H9 (cell line): ENCODE measurements at regions not wholly inside any gene's neighbourhood (a gene's known extent, or its start where the extent isn't known, plus 50 kb on each side); places are given as distances from the start of the nearest gene placed in this dataset.

ENCODE experiments used
- DNase-seq: peaks from one replicate; pipeline ENCODE4 v3.0.0-alpha.2; 2017
- H2AFZ ChIP-seq: one replicate; pipeline ENCODE4 v1.6.1; 2013; ENCODE audit warnings: mild to moderate bottlenecking, low read length, control low read depth, moderate library complexity
- H2AK5ac ChIP-seq: 2 replicates; pipeline ENCODE4 v1.6.1; 2013; ENCODE audit warnings: low read length, control low read depth, mixed read lengths; ENCODE audit not compliant: insufficient read length
- H2BK120ac ChIP-seq: one replicate; pipeline ENCODE4 v1.6.1; 2013; ENCODE audit warnings: low read depth, mild to moderate bottlenecking, low read length, control low read depth, inconsistent platforms; ENCODE audit not compliant: poor library complexity, severe bottlenecking
- H2BK12ac ChIP-seq: 2 replicates; pipeline ENCODE4 v1.6.1; 2013; ENCODE audit warnings: low read length, control low read depth, mixed read lengths, low read depth; ENCODE audit not compliant: insufficient read length
- H2BK15ac ChIP-seq: 2 replicates; pipeline ENCODE4 v1.6.1; 2013; ENCODE audit warnings: low read depth, low read length, control low read depth
- H2BK20ac ChIP-seq: one replicate; pipeline ENCODE4 v1.6.1; 2013; ENCODE audit warnings: low read depth, mild to moderate bottlenecking, low read length, control low read depth, inconsistent platforms; ENCODE audit not compliant: poor library complexity, severe bottlenecking
- H2BK5ac ChIP-seq: 2 replicates; pipeline ENCODE4 v1.6.1; 2013; ENCODE audit warnings: low read length, control low read depth, mixed read lengths; ENCODE audit not compliant: insufficient read length
- H3K14ac ChIP-seq: 2 replicates; pipeline ENCODE4 v1.6.1; 2013; ENCODE audit warnings: low read length, control low read depth; ENCODE audit not compliant: insufficient read depth
- H3K18ac ChIP-seq: 2 replicates; pipeline ENCODE4 v1.6.1; 2013; ENCODE audit warnings: low read depth, mild to moderate bottlenecking, mixed read lengths, low read length, control low read depth; ENCODE audit not compliant: insufficient read length
- H3K23ac ChIP-seq: 2 replicates; pipeline ENCODE4 v1.6.1; 2013; ENCODE audit warnings: low read length, control low read depth, mixed read lengths, low read depth; ENCODE audit not compliant: insufficient read length
- H3K23me2 ChIP-seq: 2 replicates; pipeline ENCODE4 v1.6.1; 2013; ENCODE audit warnings: low read depth, mild to moderate bottlenecking, mixed read lengths, low read length, control low read depth; ENCODE audit not compliant: insufficient read length, poor library complexity, severe bottlenecking
- H3K27ac ChIP-seq: 2 replicates; pipeline ENCODE4 v1.5.1; 2013; ENCODE audit warnings: low read length, control low read depth, mixed read lengths, low read depth; ENCODE audit not compliant: insufficient read length
- H3K27me3 ChIP-seq: 2 replicates; pipeline ENCODE4 v1.6.1; 2013; ENCODE audit warnings: low read length, control low read depth, inconsistent platforms; ENCODE audit not compliant: insufficient read depth
- H3K4ac ChIP-seq: 2 replicates; pipeline ENCODE4 v1.6.1; 2013; ENCODE audit warnings: low read depth, mild to moderate bottlenecking, control low read depth, inconsistent platforms, low read length, moderate library complexity
- H3K4me1 ChIP-seq: 2 replicates; pipeline ENCODE4 v1.6.1; 2013; ENCODE audit warnings: low read length, control low read depth, inconsistent platforms; ENCODE audit not compliant: insufficient read depth
- H3K4me2 ChIP-seq: 2 replicates; pipeline ENCODE4 v1.6.1; 2013; ENCODE audit warnings: low read length, control low read depth, mixed read lengths; ENCODE audit not compliant: insufficient read length, insufficient read depth
- H3K56ac ChIP-seq: 2 replicates; pipeline ENCODE4 v1.6.1; 2013; ENCODE audit warnings: low read depth, mild to moderate bottlenecking, mixed read lengths, low read length, control low read depth; ENCODE audit not compliant: insufficient read length
- H3K79me1 ChIP-seq: 2 replicates; pipeline ENCODE4 v1.6.1; 2013; ENCODE audit warnings: low read depth, mild to moderate bottlenecking, moderate library complexity, low read length, control low read depth, inconsistent platforms; ENCODE audit not compliant: insufficient read depth, poor library complexity, severe bottlenecking
- H3K79me2 ChIP-seq: 2 replicates; pipeline ENCODE4 v1.6.1; 2013; ENCODE audit warnings: low read length, control low read depth, inconsistent platforms; ENCODE audit not compliant: insufficient read depth
- H3K9ac ChIP-seq: 2 replicates; pipeline ENCODE4 v1.6.1; 2013; ENCODE audit warnings: low read length, control low read depth, mixed read lengths; ENCODE audit not compliant: insufficient read length; ENCODE audit errors: extremely low read depth
- H3K9me3 ChIP-seq: one replicate; pipeline ENCODE4 v1.6.1; 2013; ENCODE audit warnings: low read depth, low read length, inconsistent platforms; ENCODE audit not compliant: control insufficient read depth
- H3T11ph ChIP-seq: one replicate; pipeline ENCODE4 v1.6.1; 2013; ENCODE audit warnings: mild to moderate bottlenecking, low read length, control low read depth, inconsistent platforms
- H4K20me1 ChIP-seq: one replicate; pipeline ENCODE4 v1.6.1; 2013; ENCODE audit not compliant: control insufficient read depth, insufficient read length, insufficient read depth
- H4K5ac ChIP-seq: 2 replicates; pipeline ENCODE4 v1.6.1; 2013; ENCODE audit warnings: low read depth, mild to moderate bottlenecking, mixed read lengths, low read length, control low read depth; ENCODE audit not compliant: insufficient read length
- H4K8ac ChIP-seq: replicated peaks from 2 replicates; pipeline ENCODE4 v1.6.1; 2013; ENCODE audit warnings: low read length, control low read depth, mixed read lengths, low read depth; ENCODE audit not compliant: insufficient read length
- H4K91ac ChIP-seq: 2 replicates; pipeline ENCODE4 v1.6.1; 2013; ENCODE audit warnings: low read depth, mild to moderate bottlenecking, moderate library complexity, mixed read lengths, low read length, control low read depth; ENCODE audit not compliant: insufficient read length
- H3K27ac Mint-ChIP-seq, 3 experiments: 2 replicates in 2 of 3; 3 replicates in 1 of 3; pipeline ENCODE4 v1.8.0; 2020 to 2021; ENCODE audit warnings: mixed read lengths in 3 of 3, mild to moderate bottlenecking in 1 of 3, moderate library complexity in 1 of 3
- H3K27me3 Mint-ChIP-seq: 2 replicates; pipeline ENCODE4 v1.8.0; 2021; ENCODE audit warnings: low read depth, mild to moderate bottlenecking, moderate library complexity, mixed read lengths
- H3K36me3 Mint-ChIP-seq, 3 experiments: 2 replicates in 2 of 3; 3 replicates in 1 of 3; pipeline ENCODE4 v1.8.0; 2020 to 2021; ENCODE audit warnings: low read depth in 3 of 3, mixed read lengths in 3 of 3; ENCODE audit not compliant: insufficient read depth in 1 of 3
- H3K4me1 Mint-ChIP-seq, 2 experiments: 2 replicates each; pipeline ENCODE4 v1.8.0; 2020; ENCODE audit warnings: mixed read lengths in 2 of 2
- H3K4me3 Mint-ChIP-seq, 2 experiments: 2 replicates in 1 of 2; 3 replicates in 1 of 2; pipeline ENCODE4 v1.8.0; 2020 to 2021; ENCODE audit warnings: mild to moderate bottlenecking in 2 of 2, mixed read lengths in 2 of 2, moderate library complexity in 1 of 2
- H3K9me3 Mint-ChIP-seq, 2 experiments: 2 replicates in 1 of 2; 3 replicates in 1 of 2; pipeline ENCODE4 v1.8.0; 2020; ENCODE audit warnings: mild to moderate bottlenecking in 2 of 2, mixed read lengths in 2 of 2, moderate library complexity in 1 of 2
- CTCF ChIP-seq: fragments of 200-600 bp; sonication (generic); conservative IDR thresholded peaks from 3 replicates; pipeline ENCODE4 v1.8.0; 2021; ENCODE audit warnings: antibody characterized with exemption, mild to moderate bottlenecking
- WGBS: extraction: QIAGEN DNeasy Blood & Tissue Kit; methylation state at CpG from one replicate; pipeline ENCODE4 v1.1.7; 2013; ENCODE audit warnings: missing lambda C conversion rate, low lambda C conversion rate, mixed read lengths; ENCODE audit not compliant: insufficient read length; ENCODE audit errors: extremely low coverage; 5-methylcytosine and 5-hydroxymethylcytosine counted together

- no peak for DNase-seq
- Histone ChIP-seq H3K4ac (no peak overlapping the region), H3K79me1 (no peaks in the 10 kb centered on the region), H4K91ac (no peak overlapping the region), H3K4me2 (no peak overlapping the region), H3K9ac (no peak overlapping the region), H3K23ac (no peak overlapping the region), H3K4me1 (no peaks in the 10 kb centered on the region), H2BK120ac (no peak overlapping the region), H3T11ph (no peak overlapping the region), H3K79me2 (no peaks in the 10 kb centered on the region), H3K9me3 (no peaks in the 10 kb centered on the region), H2AFZ (no peak overlapping the region), H2BK20ac (no peak overlapping the region), H3K18ac (no peak overlapping the region), H4K20me1 (no peaks in the 10 kb centered on the region), H2BK5ac (no peak overlapping the region), H3K27ac (no peak overlapping the region), H2AK5ac (no peak overlapping the region), H2BK12ac (no peak overlapping the region), H4K5ac (no peak overlapping the region), H3K14ac (no peak overlapping the region), H2BK15ac (no peak overlapping the region), H3K23me2 (no peaks in the 10 kb centered on the region), H3K27me3 (no peaks in the 10 kb centered on the region), H4K8ac (no peak overlapping the region), H3K56ac (no peak overlapping the region)
- Mint-ChIP-seq H3K4me3 (no peak overlapping the region), H3K36me3 (peaks cover 0 to 6% (median 0%) of the 10 kb centered on the region in 3 experiments; a peak in 1 of 7 replicates), H3K4me1 (no peaks in the 10 kb centered on the region; a peak in 1 of 4 replicates), H3K27ac (no peak overlapping the region), H3K27me3 (no peaks in the 10 kb centered on the region), H3K9me3 (peaks cover 0 to 3% of the 10 kb centered on the region in 2 experiments; a peak in 4 of 5 replicates)
- no peak for TF ChIP-seq CTCF
- no CpG with 5 or more reads among the region's 7 CpGs for WGBS
These were observed 373.1 kb upstream of the DCN start for GRCh38 chr12:91555436-91556415.
